ENCODE measurements at regions not wholly inside any gene's neighbourhood (a gene's known extent, or its start where the extent isn't known, plus 50 kb on each side); places are given as distances from the start of the nearest gene placed in this dataset.
"Not testable (repeated sequence)": the region's sequence is repeated elsewhere in the genome, so short reads cannot be mapped to it uniquely, and the experiment has no call there.

- H3K4me3 ChIP-seq (ENCODE audit: insufficient read depth, low read depth, low read length), result no peak overlapping the region
- no peak overlapping the region for H2AFZ ChIP-seq (ENCODE audit: low read depth, low read length)
- no peak overlapping the region for H3K27ac ChIP-seq (ENCODE audit: low read depth, low read length)
- no peaks in the 10 kb centered on the region for H3K79me2 ChIP-seq (ENCODE audit: insufficient read depth, low read length)
- no peak for TF ChIP-seq CTCF (IDR thresholded peaks at IDR 0.05; ENCODE audit: insufficient read depth, low read depth, low read length)
- TF ChIP-seq EZH2 (IDR thresholded peaks at IDR 0.05; ENCODE audit: insufficient read depth, low read length), result no peak
- no peak overlapping the region for H3K4me2 ChIP-seq (ENCODE audit: low read length)
- no peaks in the 10 kb centered on the region for H3K9me3 ChIP-seq (ENCODE audit: insufficient read depth, low read depth, low read length)
- H4K20me1 ChIP-seq (ENCODE audit: insufficient read depth, low read length), result no peaks in the 10 kb centered on the region
- Mint-ChIP-seq H3K27ac (ENCODE audit: unreplicated experiment) (no peak overlapping the region), H3K27me3 (ENCODE audit: low read depth, unreplicated experiment) (no peaks in the 10 kb centered on the region), H3K4me3 (ENCODE audit: unreplicated experiment) (no peak overlapping the region), H3K4me1 (ENCODE audit: low read depth, unreplicated experiment) (no peaks in the 10 kb centered on the region), H3K9me3 (ENCODE audit: unreplicated experiment) (no peaks in the 10 kb centered on the region), H3K36me3 (ENCODE audit: low read depth, unreplicated experiment) (no peaks in the 10 kb centered on the region)
- FAIRE-seq, result no peak
- DNase-seq (ENCODE audit: low read depth), result no peak
- H3K4me1 ChIP-seq (ENCODE audit: insufficient read depth, low read length), result no peaks in the 10 kb centered on the region
- H3K9ac ChIP-seq (ENCODE audit: low read length), result no peak overlapping the region
- H3K27me3 ChIP-seq (ENCODE audit: insufficient read depth, low read length), result no peaks in the 10 kb centered on the region
- H3K36me3 ChIP-seq (ENCODE audit: insufficient read depth, low read length), result no peaks in the 10 kb centered on the region
Measured at GRCh38 chrX:88136328-88136727, 610.7 kb upstream of the CPXCR1 start.

- Histone ChIP-seq H3K36me3 (ENCODE audit: insufficient read depth, low read length) (no peaks in the 10 kb centered on the region), H3K4me2 (ENCODE audit: low read length) (no peak overlapping the region), H3K27ac (ENCODE audit: low read depth, low read length) (no peak overlapping the region), H3K9ac (ENCODE audit: low read length) (no peak overlapping the region), H2AFZ (ENCODE audit: low read depth, low read length) (no peak overlapping the region), H3K4me3 (ENCODE audit: insufficient read depth, low read depth, low read length) (no peak overlapping the region), H3K9me3 (ENCODE audit: insufficient read depth, low read depth, low read length) (no peaks in the 10 kb centered on the region), H4K20me1 (ENCODE audit: insufficient read depth, low read length) (no peaks in the 10 kb centered on the region), H3K79me2 (ENCODE audit: insufficient read depth, low read length) (no peaks in the 10 kb centered on the region), H3K27me3 (ENCODE audit: insufficient read depth, low read length) (no peaks in the 10 kb centered on the region), H3K4me1 (ENCODE audit: insufficient read depth, low read length) (no peaks in the 10 kb centered on the region)
- no peaks in the 10 kb centered on the region for H3K4me1 Mint-ChIP-seq (ENCODE audit: low read depth, unreplicated experiment)
- FAIRE-seq (no peak), DNase-seq (ENCODE audit: low read depth) (no peak)
- H3K27me3 Mint-ChIP-seq (ENCODE audit: low read depth, unreplicated experiment), result no peaks in the 10 kb centered on the region
- TF ChIP-seq CTCF (IDR thresholded peaks at IDR 0.05; ENCODE audit: insufficient read depth, low read depth, low read length) (no peak), EZH2 (IDR thresholded peaks at IDR 0.05; ENCODE audit: insufficient read depth, low read length) (no peak)
- no peak overlapping the region for H3K27ac Mint-ChIP-seq (ENCODE audit: unreplicated experiment)
- H3K9me3 Mint-ChIP-seq (ENCODE audit: unreplicated experiment), result no peaks in the 10 kb centered on the region
- H3K36me3 Mint-ChIP-seq (ENCODE audit: low read depth, unreplicated experiment), result no peaks in the 10 kb centered on the region
- H3K4me3 Mint-ChIP-seq (ENCODE audit: unreplicated experiment), result no peak overlapping the region
Measured at GRCh38 chrX:88146577-88146976, 600.4 kb upstream of the CPXCR1 start.

GRCh38 chrX:88170553-88170952 lies 576.5 kb upstream of the CPXCR1 start:
- H2AFZ ChIP-seq (ENCODE audit: low read depth, low read length), result no peak overlapping the region
- H3K79me2 ChIP-seq (ENCODE audit: insufficient read depth, low read length), result no peaks in the 10 kb centered on the region
- no peak overlapping the region for H3K4me3 ChIP-seq (ENCODE audit: insufficient read depth, low read depth, low read length)
- DNase-seq (ENCODE audit: low read depth) (no peak), FAIRE-seq (no peak)
- Mint-ChIP-seq H3K27ac (ENCODE audit: unreplicated experiment) (peak overlapping the region; percentile 79), H3K36me3 (ENCODE audit: low read depth, unreplicated experiment) (no peaks in the 10 kb centered on the region), H3K4me1 (ENCODE audit: low read depth, unreplicated experiment) (peaks cover 5% of the 10 kb centered on the region), H3K27me3 (ENCODE audit: low read depth, unreplicated experiment) (no peaks in the 10 kb centered on the region), H3K9me3 (ENCODE audit: unreplicated experiment) (peaks cover 2% of the 10 kb centered on the region), H3K4me3 (ENCODE audit: unreplicated experiment) (no peak overlapping the region)
- no peak overlapping the region for H3K4me2 ChIP-seq (ENCODE audit: low read length)
- H3K36me3 ChIP-seq (ENCODE audit: insufficient read depth, low read length), result no peaks in the 10 kb centered on the region
- H4K20me1 ChIP-seq (ENCODE audit: insufficient read depth, low read length), result no peaks in the 10 kb centered on the region
- no peak for TF ChIP-seq CTCF (IDR thresholded peaks at IDR 0.05; ENCODE audit: insufficient read depth, low read depth, low read length)
- no peak for TF ChIP-seq EZH2 (IDR thresholded peaks at IDR 0.05; ENCODE audit: insufficient read depth, low read length)
- no peaks in the 10 kb centered on the region for H3K4me1 ChIP-seq (ENCODE audit: insufficient read depth, low read length)
- no peak overlapping the region for H3K27ac ChIP-seq (ENCODE audit: low read depth, low read length)
- H3K9me3 ChIP-seq (ENCODE audit: insufficient read depth, low read depth, low read length), result no peaks in the 10 kb centered on the region
- no peaks in the 10 kb centered on the region for H3K27me3 ChIP-seq (ENCODE audit: insufficient read depth, low read length)
- no peak overlapping the region for H3K9ac ChIP-seq (ENCODE audit: low read length)

GRCh38 chrX:88173932-88174440 lies 573.0 kb upstream of the CPXCR1 start:
- H3K9me3 Mint-ChIP-seq (ENCODE audit: unreplicated experiment); H3K9ac ChIP-seq (ENCODE audit: low read length); H3K27me3 ChIP-seq (ENCODE audit: insufficient read depth, low read length); H3K4me1 Mint-ChIP-seq (ENCODE audit: low read depth, unreplicated experiment); H3K27ac ChIP-seq (ENCODE audit: low read depth, low read length); FAIRE-seq; H3K36me3 Mint-ChIP-seq (ENCODE audit: low read depth, unreplicated experiment); H3K9me3 ChIP-seq (ENCODE audit: insufficient read depth, low read depth, low read length); H3K27ac Mint-ChIP-seq (ENCODE audit: unreplicated experiment); H3K4me2 ChIP-seq (ENCODE audit: low read length); DNase-seq (ENCODE audit: low read depth); H3K36me3 ChIP-seq (ENCODE audit: insufficient read depth, low read length); H3K4me3 ChIP-seq (ENCODE audit: insufficient read depth, low read depth, low read length); H3K4me1 ChIP-seq (ENCODE audit: insufficient read depth, low read length); H3K4me3 Mint-ChIP-seq (ENCODE audit: unreplicated experiment); H3K27me3 Mint-ChIP-seq (ENCODE audit: low read depth, unreplicated experiment); H3K79me2 ChIP-seq (ENCODE audit: insufficient read depth, low read length); H2AFZ ChIP-seq (ENCODE audit: low read depth, low read length); H4K20me1 ChIP-seq (ENCODE audit: insufficient read depth, low read length): not testable (repeated sequence)

Measured in astrocyte (in vitro differentiated cells and primary cell).